NCI-H2171 treated with DMSO at 0.1 percent for 48 hours (cell line): ENCODE measurements at regions not wholly inside any gene's neighbourhood (a gene's known extent, or its start where the extent isn't known, plus 50 kb on each side); places are given as distances from the start of the nearest gene placed in this dataset.
A peak's percentile ranks its signal among the peaks of the same experiment; 100 is the strongest.

Experiments
- DNase-seq: peaks from one replicate; lab custom pipeline; 2025; lab: John Stamatoyannopoulos, UW

DNA sequence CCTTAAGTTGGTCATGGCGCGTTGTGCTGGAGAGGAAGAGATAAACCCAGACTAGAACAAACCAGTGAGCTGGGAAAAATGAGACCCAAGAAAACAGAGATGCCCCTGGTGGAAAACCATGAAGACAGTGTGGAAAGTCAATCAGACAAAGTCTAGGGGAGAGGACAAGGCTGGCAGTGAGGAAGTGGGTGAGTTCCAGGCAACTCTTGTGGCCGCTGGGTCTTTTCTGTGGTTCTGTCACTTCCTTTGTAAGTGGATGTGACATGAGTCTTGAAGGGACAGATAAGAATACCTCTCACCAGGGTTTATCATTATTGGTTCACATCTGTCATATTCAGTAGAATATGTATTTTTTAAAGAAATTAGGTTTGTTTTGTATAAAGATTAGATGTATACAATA lies 738.4 kb downstream of the DHX35 start:
- DNase-seq: no peak

DNA sequence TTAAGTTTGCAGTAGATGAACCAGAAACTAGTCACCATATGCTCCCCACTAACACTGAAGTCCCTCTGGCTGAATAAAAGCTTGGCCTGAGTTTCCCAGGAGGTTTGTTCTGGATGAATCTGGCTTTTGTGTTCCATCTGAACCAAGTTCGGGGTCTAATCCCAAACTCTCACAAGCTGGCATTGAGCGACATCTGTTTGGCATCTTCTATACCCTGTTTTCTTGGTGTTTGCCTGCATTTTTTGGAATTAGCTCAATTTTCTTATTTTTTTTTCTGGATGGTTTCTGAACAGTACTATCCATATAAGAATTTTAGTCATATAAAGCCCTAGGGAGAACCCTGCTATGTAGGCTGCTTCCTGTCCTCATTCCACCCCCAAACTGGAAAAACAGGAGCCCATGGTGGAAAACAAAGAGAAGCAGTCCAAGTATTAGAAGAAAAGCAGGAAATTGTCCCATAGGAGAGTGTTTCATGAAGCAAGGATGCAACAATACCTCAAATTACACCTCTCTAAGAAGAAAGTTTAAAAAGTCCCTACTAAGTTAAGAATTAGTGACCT lies 737.1 kb downstream of the DHX35 start:
- no peak for DNase-seq

DNA sequence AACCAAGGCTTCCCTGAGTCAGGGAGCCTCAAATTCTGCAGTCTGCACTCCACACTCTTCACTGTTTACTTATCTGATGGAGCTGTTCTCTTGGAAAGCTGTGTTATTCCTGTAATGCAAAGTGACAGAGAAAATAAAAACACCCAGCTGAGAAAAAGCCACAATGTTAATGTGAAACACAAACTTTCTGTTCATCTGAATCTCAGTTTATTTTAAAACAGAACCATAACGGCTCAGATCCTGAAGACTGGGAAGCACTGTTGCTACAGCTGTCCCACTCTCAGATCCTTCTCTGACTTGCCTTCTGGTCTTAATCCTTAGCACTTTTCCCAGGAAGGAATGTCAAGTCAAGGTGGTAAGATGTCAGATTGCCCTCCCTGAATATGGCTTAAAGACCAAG lies 736.6 kb downstream of the DHX35 start:
- DNase-seq: no peak

DNA sequence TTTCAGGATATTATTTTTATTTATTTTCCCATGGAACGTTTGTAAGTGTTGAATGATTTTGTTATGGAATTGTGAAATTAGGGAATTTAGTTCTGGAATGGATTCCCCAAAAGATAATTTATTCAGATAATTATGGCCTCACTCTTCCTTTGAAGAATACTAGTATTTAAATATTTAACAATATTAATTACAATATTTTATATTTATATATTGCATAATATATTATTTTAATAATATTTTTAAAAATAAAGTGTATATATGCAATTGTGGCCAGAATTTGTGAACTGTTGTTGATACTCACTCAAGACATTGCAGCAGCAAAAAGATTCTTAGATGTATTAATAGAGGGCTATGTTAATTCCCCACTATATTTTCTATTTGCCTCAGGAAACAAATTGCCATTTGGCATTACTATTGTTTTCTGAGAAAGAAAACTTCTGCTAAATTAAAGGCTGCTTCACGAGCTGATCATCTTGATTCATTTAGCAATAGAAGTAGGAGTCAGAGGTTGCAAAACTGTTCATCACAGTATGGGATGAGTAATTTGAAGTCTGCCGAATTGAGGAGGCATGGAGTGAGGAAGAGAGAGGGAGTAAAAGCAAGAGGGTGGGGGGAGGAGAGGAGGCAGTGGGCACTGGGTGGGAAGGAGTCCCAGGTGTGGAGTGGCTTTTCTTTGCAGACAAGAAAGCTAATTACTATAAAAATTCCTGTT lies 729.2 kb downstream of the DHX35 start:
- no peak for DNase-seq

DNA sequence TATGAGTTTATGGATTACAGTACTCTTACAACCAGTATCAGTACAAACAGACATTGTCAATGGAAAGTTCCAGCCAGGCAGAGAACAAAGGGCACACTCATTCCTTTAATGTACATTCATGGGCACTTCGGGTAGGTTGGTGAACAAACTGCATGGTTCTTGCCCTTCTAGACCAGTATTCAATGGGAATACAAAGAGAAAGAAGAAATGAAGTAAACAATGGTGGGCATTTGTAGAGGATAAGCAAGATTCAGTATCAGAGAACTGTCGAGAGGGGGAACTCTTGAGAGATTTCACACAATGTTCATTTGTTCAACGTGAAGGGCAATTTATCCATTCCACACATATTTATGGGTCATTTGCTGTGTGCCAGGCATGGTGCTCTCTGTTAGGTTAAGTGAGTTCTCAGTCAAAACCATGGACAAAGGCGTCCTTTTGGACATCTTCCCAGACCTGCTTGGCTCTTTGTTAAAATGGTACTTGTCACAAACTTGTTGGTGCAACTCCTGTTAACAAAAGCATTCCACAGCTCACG lies 714.8 kb downstream of the DHX35 start:
- peak; percentile 6 for DNase-seq

DNA sequence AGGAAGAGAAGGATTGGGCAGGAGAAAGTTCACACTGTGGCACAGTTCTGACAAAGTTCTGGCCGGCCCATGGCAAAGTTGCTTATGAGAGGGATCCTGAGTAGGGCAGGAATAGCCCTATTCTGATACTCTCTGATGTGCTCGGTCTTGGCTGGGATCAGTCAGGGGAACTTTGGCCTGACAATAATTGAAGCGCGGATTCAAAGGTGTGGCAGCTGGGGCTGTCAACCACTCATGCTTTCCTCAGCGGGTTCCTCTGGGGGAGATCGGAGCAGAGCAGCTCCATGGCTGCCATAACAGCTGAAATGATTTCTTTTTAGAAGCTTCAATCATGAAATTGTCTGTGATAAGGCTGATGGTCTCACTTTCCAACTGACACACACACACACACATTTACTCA lies 714.1 kb downstream of the DHX35 start:
- no peak for DNase-seq

DNA sequence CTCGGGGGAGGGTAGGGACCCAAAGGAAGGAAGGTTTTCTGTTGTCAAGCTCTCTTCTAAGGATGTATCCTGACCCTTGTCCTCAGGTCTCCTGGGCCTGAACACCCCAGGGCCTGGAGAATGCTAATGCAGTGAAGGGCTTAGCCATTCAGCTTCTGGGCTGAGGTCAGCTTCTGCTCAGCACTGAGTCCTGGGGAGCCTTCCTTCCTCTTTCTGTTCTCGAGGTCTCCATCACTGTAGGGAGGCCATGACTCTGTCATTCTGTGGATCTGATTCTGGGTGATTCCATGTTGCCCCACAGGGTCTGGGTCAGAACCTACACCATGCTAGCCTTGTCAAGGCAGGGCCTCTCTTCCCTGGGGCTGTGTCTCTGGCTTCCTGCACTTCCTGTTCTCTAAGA lies 712.7 kb downstream of the DHX35 start:
- no peak for DNase-seq

DNA sequence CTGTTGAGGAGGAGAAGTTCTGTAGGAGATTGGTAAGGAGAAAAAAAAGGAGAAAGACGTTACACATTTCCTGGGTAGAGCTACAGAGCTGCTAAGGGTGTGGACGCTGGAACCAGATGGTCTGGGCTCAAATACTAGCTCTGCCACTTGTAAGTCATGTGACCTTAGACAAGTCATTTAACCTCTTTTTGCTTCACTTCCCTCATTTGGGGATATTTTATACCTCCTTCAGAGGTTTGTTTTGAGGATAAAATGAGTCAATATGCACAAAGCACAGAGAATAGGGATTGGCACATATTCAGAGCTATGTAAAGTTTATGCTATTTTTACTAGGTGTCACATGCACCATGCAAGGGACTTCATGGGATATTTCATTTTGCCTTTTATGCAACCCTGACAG lies 708.8 kb downstream of the DHX35 start:
- DNase-seq: peak; percentile 36

DNA sequence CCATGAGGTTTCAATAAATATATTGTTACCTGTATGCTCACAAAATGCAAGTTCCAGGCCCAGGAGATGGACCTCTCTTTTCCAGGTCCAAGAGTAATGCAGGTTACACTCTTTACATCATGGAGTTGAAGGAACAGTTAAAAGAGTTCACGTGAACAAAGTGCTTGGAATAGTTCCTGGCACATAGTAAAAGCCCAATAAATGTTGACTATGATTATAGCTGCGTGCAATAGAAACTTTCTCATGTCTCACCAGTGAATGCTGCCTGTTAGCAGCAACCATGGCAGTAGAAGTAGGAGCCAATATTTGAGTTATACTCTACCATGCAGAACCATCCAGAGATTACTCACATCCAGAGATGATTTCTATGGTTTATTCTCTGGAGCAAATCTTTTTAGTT lies 707.5 kb downstream of the DHX35 start:
- DNase-seq: no peak

DNA sequence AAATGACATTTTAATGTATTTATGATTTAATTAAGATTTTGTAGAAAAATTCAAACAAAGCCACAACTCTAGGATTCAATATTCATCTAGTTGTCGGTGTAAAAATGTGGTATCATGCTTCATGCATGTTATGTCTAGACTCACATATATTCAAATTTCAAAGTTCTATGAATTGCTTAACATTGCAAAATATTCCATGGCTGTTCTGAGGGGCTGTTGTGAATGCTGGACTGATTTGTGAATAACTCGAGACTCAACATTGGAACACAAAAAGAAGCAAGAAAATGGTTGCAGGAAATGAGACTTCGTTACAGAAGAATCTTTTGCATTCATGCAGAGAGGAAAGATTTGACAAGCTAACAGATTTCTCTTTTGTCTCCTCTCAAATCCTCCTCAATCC lies 705.9 kb downstream of the DHX35 start:
- no peak for DNase-seq

DNA sequence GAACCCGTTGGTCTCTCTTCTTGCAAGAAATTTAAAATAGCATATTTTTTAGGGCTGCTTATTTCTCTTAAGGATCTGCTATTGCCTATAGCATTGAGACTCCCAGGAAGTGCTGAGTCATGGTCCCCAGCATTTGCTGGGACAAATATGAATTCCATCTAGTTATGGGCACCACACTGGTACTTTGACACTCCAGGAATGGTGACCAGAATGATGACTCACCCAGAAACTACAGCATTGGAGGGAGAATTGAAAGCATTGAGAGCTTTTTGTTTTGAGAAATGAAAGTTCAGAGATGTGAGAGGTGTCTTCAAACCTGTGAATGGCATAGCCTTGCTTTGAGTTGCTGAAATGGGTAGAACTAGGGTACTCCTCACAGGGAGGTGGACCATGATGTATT lies 699.7 kb downstream of the DHX35 start:
- DNase-seq: no peak

DNA sequence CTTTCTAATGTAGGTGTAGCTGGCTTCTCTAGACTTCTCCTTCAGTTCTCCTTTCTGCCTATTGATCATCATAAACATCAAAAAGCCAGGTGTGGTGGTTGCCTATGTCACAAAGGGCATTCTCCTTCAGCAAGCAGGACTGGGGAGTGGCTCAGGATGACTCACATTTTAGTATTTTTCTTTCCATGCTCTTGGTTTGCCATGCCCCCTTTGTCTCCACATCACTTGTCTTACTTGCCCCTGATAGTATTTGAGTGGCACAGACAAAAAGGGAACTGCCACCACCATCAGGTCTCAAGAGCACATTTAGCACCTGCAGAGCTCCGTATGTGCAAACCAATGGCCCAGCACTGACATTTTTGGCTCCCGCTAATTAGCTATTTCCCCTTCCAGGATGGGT lies 698.8 kb downstream of the DHX35 start:
- no peak for DNase-seq

DNA sequence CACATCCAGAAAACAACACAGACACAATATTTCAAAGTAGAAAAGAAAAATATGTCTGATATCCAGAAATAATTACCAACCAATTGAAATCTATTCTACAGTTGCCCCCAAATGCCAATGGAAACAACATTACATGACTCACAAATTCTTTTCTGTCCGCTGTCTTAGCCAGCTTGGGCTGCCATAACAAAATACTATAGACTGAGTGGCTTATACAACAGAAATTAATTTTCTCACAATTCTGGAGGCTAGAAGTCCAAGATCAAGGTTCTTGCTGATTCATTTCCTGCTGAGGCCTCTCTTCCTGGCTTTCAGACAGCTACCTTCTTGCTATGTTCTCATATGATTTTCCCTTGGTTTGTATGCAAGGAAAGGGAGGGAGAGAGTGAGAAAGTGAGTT lies 698.1 kb downstream of the DHX35 start:
- no peak for DNase-seq

DNA sequence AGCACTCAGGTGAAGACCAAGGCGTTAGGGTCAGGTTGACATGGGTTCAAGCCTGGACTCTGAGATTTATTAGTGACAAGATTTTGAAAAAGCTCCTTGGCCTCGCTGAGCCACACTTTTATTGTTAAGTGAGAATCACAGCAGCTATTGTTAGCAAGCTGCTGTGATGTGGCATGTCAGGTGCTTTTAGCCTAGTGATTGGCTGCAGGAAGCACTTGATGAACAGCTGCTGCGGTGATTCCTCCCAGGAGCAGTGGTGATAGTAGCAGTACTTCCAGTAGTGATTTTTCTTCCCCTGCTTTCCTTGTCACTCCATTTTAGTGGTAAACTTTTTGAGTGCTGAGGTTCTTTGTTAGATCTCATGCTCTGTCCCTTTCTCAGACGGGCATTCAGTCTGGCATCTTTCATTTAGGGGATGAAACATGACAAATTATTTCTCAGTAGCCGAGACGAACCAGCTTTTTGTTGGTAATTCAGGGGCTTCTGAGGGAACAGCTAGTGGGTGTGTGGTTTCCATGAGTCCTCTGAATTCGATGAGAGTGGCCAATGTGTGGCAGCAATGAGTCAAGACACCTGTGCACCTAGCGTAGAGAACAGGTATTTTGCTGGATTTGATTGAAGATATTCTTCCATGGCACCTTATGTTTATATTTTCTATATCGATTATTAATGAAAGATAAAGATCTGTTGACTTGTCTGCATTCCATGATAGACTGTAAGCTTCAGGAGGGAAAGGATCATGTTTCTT lies 696.7 kb downstream of the DHX35 start:
- DNase-seq: peak; percentile 18

DNA sequence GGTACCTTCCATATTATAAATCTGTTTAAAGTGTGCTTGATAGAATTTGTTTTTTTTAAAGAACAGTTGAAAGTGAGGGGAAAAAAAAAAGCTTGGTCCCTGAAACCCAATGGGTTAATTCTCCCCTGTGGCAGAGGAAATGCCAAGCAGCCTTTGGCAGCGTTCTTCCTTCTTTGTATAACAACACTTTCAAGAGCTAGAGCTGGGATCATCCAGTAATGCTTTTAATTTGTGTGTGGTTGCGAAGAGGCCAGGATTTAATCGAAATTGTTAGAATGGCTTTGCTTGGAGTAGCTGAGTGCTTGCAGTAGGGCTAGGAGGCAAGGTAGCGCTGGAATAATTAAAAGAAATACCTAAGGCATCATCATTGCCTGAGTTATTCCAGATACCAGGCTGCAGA lies 692.0 kb downstream of the DHX35 start:
- DNase-seq: no peak

DNA sequence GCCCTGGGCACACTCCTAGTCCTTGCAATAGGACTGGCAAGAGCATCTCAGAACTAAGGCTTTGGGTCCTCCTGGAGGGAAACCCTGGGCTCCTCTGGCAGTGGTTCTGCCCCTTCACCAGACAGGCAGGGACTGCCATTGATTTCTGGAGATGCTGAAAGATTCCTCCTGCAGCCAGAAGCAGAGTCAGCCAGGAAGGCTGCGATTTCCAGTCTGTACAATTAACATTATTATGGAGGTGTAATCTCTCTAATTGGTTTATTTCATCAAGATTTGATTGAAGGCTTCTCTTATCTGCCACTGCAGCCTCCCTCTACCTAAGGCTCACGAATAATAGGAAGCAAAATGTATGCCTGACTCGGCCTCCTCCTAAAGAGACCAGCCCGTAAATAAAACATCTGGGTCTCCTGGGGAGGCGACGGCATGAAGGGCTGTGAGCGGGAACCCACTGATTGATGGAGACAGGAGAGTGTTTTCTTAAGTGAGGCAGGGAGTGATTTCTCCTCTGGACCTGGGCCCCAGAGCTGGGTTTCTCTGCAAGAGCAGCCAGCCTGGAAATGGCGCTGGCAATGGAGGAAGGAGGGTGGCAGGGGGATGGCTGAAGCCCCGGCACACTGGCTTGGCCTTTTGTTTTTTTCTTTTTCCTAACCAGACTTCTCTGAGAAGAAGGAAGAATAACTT lies 689.6 kb downstream of the DHX35 start:
- no peak for DNase-seq

DNA sequence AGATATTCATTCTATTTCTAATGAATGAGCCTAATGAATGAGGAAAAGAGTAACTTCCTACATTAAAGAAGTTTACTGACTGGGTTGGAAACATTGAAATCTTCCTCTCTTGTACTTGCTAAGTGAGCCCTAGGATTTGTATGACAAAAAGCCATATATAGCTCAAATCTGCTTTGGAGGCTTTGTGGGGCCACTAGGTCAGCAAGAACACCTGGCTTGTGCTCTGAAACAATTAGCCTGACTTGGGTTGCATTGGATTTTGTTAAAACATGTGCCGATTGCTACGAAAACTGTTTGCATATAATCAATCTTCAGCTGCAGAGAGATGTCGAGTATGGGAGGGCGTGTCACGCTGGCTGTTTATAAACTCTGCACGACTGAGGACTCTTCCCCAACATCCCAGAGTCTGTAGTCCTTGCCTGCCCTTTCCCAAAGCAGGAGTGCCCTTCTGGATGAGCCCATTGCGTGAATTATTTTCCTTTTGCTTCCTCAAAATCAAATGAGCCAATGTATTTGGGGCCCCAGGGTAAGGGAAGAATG lies 684.8 kb downstream of the DHX35 start:
- no peak for DNase-seq

DNA sequence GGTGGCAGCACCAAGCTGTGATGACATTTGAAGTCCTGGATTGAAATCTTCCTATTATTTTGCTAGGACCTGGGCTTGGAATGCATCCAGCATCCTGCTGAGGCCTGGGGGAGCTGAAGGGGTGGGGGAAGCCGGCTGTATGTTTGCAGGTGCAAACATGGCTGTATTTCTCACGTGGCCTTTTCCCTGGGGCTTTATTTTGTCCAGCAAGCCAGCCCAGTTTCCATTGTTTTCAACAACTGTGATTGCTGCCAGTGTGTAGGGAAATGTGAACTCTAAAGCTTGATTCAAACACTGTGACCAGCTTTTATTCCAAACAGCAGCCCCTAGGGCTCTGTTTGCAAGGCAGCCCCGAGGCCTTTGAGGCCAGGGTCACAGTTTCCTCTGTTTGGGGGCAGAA lies 683.0 kb downstream of the DHX35 start:
- no peak for DNase-seq

DNA sequence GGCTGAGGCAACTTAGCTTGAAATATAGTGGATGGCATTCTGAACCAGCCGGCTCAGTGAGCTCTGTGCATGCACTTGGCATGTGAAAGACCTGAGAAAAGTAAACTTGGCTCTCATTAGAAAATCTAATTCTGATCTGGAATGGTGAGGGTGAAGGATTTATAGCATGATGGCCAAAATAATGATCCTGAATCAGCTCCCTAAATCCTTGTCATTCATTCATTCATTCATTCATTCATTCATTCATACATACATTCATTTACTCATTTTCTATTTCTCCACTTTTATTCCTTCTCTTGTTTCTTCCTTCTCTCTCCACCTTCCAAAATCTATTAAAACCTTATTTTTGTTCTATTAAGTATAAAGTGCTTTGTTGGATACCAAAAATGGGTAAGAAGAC lies 681.1 kb downstream of the DHX35 start:
- DNase-seq: no peak

DNA sequence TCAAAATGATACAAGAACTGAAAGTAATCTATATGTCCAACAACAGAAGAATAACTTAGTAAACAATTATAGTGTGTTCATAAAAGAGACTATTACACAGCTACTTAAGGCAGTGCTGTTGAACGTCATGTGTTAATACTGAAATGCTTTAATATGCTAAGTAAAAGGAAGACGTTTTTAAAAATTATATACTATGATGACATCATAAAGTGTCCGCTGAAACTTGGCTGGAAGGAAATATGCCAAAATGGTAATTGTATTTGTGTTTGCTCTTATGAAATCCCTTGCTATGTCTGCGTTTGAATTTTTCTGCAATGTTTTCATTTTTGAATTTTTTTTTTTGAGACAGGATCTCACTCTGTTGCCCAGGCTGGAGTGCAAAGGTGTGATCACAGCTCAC lies 679.3 kb downstream of the DHX35 start:
- DNase-seq: no peak

DNA sequence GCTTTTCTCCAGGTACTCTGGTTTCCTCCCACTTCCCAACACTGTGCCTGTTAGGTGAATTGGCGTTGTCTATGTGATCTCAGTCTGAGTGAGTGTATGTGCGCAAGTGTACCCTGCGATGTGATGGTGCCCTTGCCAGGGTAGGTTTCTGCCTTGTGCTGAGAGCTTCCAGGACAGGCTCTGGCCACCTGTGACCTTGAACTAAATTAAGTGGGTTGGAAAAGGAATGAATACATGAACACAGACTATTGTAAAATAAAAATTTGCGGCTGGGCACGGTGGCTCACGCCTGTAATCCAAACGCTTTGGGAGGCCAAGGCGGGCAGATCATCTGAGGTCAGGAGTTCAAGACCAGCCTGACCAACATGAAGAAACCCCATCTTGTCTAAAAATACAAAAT lies 678.0 kb downstream of the DHX35 start:
- DNase-seq: no peak

DNA sequence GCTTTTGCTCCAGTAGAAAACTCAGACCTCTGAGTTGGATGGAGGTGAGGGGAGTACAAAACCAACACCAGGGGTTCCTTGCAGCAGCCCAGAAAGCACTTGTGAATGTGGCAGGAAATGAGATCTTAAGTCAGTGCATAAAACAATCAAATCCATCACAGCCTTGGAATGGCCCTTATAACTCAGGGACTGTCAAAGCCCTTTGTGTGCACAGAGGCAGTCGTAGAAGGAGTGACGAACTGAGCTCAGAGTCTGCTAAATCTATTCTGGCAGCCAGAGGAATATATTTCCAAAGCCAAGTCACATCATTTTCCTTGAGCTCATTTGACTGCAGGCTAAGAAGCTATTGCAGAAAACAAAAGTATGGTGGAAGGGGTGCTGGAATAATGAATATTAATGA lies 676.6 kb downstream of the DHX35 start:
- DNase-seq: no peak
